BLaER1 treated with 17β-estradiol and CSF1 and Interleukin-3, amounts not matched to agents 10 nM and 100 nM (cell line): ENCODE measurements at regions not wholly inside any gene's neighbourhood (a gene's known extent, or its start where the extent isn't known, plus 50 kb on each side); places are given as distances from the start of the nearest gene placed in this dataset.
"Not testable (repeated sequence)": the region's sequence is repeated elsewhere in the genome, so short reads cannot be mapped to it uniquely, and the experiment has no call there.

Source experiments
- H3K27ac ChIP-seq, 11 experiments: shearing (Covaris generic); formaldehyde crosslinking; 2 replicates each; pipeline ENCODE4 v1.8.1; 2022
- H3K27me3 ChIP-seq, 11 experiments: shearing (Covaris generic); formaldehyde crosslinking; 2 replicates each; pipeline ENCODE4 v1.8.1; 2022
- H3K36me3 ChIP-seq, 11 experiments: shearing (Covaris generic); formaldehyde crosslinking; 2 replicates each; pipeline ENCODE4 v1.8.1; 2022
- H3K4me1 ChIP-seq, 10 experiments: shearing (Covaris generic); formaldehyde crosslinking; 2 replicates each; pipeline ENCODE4 v1.8.1; 2022
- H3K4me2 ChIP-seq, 11 experiments: shearing (Covaris generic); formaldehyde crosslinking; 2 replicates each; pipeline ENCODE4 v1.8.1; 2022
- H3K4me3 ChIP-seq, 10 experiments: shearing (Covaris generic); formaldehyde crosslinking; 2 replicates each; pipeline ENCODE4 v1.8.1; 2022
- H3K9ac ChIP-seq, 11 experiments: shearing (Covaris generic); formaldehyde crosslinking; 2 replicates each; pipeline ENCODE4 v1.8.1; 2022
- H3K9me3 ChIP-seq, 11 experiments: shearing (Covaris generic); formaldehyde crosslinking; replicated peaks in 1 of 11; 2 replicates each; pipeline ENCODE4 v1.8.1; 2022
- H4K20me1 ChIP-seq, 11 experiments: shearing (Covaris generic); formaldehyde crosslinking; 2 replicates each; pipeline ENCODE4 v1.8.1; 2022
- Cebpa-rat ChIP-seq, 11 experiments: shearing (Covaris generic); IDR thresholded peaks; 2 replicates each; pipeline ENCODE4 v1.8.1; 2022

DNA sequence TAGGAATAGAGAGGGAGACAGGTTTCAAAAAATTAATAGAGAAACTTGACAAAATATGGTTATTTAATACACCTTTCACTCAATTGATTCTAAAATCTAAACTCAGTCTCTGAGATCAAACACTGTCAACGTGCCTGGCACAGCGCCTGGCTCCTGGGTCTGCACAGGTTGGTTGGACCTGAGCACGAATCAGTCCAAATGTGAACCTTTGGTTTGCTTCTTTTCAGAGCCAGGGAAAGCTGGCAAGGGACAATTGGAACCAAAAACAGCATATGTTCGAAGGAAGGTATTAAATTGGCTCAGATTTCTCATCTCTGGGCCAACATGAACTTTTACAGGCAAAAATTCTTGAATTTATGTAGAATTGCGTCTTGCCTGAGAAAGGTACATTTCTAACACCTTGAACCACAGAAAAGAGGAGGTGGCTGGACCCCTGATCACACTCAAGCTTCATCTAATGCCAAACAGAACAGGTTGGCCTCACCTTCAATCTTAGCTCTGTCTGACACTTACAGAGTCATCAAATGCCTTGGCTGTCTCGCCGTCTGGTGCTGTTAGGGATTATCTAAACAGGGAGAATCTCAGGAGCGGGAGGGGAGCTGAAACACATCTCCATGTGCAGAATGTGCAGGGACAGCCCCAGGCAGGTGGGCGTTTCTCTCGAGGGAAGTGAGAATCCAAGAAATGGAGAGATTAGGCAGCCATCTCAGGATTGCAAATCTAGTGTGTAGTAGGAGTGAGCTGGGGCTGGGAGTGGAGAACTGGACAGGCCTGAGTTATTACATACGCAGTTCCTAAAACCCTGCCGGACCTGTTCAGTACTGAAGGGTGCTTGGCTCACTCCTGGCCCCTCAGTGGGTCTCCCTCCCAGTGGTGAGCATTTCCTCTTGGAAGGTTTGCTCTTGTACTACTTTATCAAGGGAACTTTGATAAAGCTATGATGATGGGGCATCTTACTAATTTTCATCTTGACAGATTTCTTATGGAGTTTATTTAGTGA is 442.2 kb upstream of the B3GAT1 start:
- Histone ChIP-seq H3K4me3 (no peak overlapping the region), H4K20me1 (no peaks in the 10 kb centered on the region; a peak in 1 of 22 replicates), H3K27me3 (no peaks in the 10 kb centered on the region), H3K4me1 (peaks cover 0 to 11% (median 0%) of the 10 kb centered on the region in 10 experiments; a peak in 7 of 20 replicates), H3K4me2 (no peak overlapping the region), H3K27ac (no peak overlapping the region), H3K9me3 (no peaks in the 10 kb centered on the region), H3K9ac (no peak overlapping the region), H3K36me3 (no peaks in the 10 kb centered on the region)
- no peak for TF ChIP-seq Cebpa-rat (IDR thresholded peaks at IDR 0.05)

DNA sequence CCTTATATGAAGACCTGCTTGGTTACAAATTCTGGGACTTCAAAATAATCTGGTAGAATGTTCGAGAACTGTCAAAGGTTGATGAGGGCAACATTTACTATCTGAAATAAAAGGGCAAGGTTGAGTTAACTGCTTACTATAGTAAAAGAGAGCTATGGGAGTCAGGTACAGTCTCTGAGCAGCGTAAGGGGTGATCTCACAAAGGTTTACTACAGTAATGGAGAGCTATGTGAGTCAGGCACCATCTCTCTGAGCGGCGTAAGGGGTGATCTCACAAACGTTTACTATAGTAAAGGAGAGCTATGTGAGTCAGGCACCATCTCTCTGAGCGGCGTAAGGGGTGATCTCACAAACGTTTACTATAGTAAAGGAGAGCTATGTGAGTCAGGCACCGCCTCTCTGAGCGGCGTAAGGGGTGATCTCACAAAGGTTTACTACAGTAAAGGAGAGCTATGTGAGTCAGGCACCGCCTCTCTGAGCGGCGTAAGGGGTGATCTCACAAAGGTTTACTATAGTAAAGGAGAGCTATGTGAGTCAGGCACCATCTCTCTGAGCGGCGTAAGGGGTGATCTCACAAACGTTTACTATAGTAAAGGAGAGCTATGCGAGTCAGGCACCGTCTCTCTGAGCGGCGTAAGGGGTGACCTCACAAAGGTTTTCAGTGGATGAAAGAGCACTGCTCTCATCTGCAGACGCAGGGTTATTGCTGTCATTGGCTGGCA is 439.6 kb upstream of the B3GAT1 start:
- not testable (repeated sequence) for H3K36me3 ChIP-seq, H3K4me3 ChIP-seq, H3K27ac ChIP-seq, H3K9me3 ChIP-seq, H3K27me3 ChIP-seq, H4K20me1 ChIP-seq, H3K4me2 ChIP-seq, H3K9ac ChIP-seq, H3K4me1 ChIP-seq

DNA sequence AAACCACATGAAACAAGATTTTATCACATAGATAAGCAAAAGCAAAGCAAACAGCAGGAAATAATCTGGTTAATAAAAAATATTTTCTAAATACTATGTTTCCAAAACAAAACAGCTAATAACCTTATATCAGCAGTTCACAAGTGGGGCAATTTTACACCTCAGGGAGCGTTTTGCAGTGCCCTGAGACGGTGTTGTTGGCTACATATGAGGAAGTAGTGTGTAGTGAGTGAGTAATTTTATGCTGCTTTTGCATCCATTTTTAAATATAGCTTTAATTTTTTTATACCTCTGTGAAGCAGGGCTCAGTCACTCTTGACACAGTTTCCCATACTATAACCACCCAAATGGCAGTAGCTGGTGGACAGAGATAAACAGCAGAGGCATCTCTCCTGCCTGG is 438.5 kb upstream of the B3GAT1 start:
- H3K9ac ChIP-seq, result no peak overlapping the region
- no peaks in the 10 kb centered on the region for H3K4me1 ChIP-seq
- no peak for TF ChIP-seq Cebpa-rat (IDR thresholded peaks at IDR 0.05)
- no peaks in the 10 kb centered on the region for H3K36me3 ChIP-seq
- no peaks in the 10 kb centered on the region for H4K20me1 ChIP-seq
- H3K27me3 ChIP-seq, result no peaks in the 10 kb centered on the region
- no peak overlapping the region for H3K4me3 ChIP-seq
- H3K27ac ChIP-seq, result no peak overlapping the region
- no peak overlapping the region for H3K4me2 ChIP-seq
- H3K9me3 ChIP-seq, result no peaks in the 10 kb centered on the region

DNA sequence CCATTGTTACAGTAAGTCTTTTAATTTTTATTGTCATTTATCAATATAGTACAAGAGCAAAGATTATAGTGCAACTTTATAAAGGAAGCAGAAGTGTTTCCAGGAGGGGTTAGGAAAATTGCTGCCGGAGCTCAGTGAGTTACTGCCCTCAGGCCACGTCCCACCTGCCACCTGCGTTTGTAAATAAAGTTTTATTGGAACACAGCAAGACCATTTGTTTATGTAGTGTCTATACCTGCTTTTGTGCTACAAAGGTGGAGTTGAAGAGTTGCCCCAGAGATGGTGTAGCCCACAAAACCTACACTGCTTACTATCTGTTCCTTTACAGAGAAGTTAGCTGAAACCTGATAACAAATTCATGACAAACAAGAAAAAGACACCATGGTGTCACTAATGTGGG is 437.8 kb upstream of the B3GAT1 start:
- Histone ChIP-seq H3K9ac (no peak overlapping the region), H3K4me1 (no peaks in the 10 kb centered on the region), H3K4me2 (no peak overlapping the region), H3K9me3 (no peaks in the 10 kb centered on the region), H3K27me3 (no peaks in the 10 kb centered on the region), H3K27ac (no peak overlapping the region), H3K4me3 (no peak overlapping the region), H4K20me1 (no peaks in the 10 kb centered on the region), H3K36me3 (no peaks in the 10 kb centered on the region)
- TF ChIP-seq Cebpa-rat (IDR thresholded peaks at IDR 0.05), result no peak

DNA sequence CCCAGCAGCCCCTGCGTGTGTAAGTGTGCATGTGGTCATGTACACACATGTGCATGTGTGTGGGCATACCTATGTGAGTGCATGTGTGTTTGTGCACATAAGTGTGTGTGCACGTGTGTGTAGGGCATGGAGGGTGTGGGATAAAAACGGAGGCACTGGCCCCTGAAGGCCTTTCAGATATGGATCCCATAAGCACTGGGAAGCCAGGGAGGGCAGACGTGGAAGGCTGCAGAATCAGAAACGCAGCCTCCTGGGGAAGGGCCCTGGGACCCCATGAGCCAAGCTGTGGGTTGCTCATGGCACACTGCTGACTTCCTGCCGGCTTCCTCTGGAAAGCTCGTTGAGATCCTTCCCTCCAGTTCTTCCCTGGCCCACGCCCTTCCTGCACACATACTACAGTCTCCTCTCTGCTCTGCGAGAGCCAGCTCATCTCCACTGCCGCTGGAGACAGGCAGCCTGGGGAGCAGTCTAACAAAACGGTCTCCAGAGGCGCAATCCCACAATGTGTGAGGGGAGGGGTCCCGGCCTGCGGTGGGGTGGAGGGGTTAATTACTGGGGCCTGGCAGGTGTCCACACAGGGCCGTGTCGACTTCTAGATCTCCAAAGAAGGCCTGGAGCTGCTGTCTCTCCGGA is 435.2 kb upstream of the B3GAT1 start:
- Histone ChIP-seq H3K4me3 (no peak overlapping the region), H3K4me2 (no peak overlapping the region), H3K9me3 (no peaks in the 10 kb centered on the region), H4K20me1 (0 out of 22 replicates have a peak, but pooled peaks cover 0 to 5% (median 0%) of the 10 kb centered on the region in 11 experiments), H3K27ac (no peak overlapping the region), H3K36me3 (no peaks in the 10 kb centered on the region), H3K27me3 (no peaks in the 10 kb centered on the region), H3K4me1 (peaks cover 9 to 23% (median 19%) of the 10 kb centered on the region in 10 experiments), H3K9ac (no peak overlapping the region)
- no peak for TF ChIP-seq Cebpa-rat (IDR thresholded peaks at IDR 0.05)

DNA sequence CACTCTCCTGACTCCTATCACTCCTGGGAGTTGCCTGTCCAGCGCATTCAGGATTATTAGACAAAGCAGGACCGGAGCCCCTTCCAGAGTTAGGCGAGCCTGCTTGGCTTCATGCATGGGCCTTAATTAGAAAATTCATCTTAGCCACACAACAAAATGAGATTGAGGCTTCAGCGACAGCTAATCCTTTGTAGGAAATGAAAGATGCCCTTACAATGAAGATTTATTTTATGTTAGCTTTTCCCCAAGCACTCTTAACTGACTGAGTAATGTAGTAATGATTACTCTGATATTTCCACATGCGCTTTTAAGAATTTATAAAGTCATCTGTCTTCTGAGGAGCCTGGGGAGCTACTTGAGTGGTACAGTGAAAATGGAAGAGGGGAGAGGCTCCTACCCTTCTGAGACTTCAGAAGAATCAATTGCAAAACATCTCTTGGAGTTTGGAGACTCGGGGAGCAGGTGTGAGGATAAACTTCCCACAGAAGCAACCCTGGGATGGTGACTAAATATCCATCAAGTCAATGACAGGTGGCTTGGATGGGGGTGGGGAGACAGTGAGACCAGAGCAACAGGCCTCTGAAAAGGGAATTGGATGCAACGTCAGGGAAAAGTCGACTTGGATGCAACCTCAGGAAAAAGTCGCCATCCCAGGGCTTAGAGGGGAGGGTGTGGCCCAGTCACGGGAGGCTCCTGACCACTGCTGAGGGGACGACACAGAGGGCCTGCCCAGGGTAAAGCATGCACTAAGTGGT is 434.5 kb upstream of the B3GAT1 start:
- no peak overlapping the region for H3K4me2 ChIP-seq
- no peaks in the 10 kb centered on the region for H3K36me3 ChIP-seq
- 0 out of 22 replicates have a peak, but pooled peaks cover 0 to 5% (median 0%) of the 10 kb centered on the region in 11 experiments for H4K20me1 ChIP-seq
- no peak for TF ChIP-seq Cebpa-rat (IDR thresholded peaks at IDR 0.05)
- no peak overlapping the region for H3K27ac ChIP-seq
- H3K9ac ChIP-seq, result no peak overlapping the region
- H3K4me3 ChIP-seq, result no peak overlapping the region
- no peaks in the 10 kb centered on the region for H3K27me3 ChIP-seq
- peaks cover 9 to 30% (median 26%) of the 10 kb centered on the region in 10 experiments for H3K4me1 ChIP-seq
- H3K9me3 ChIP-seq, result no peaks in the 10 kb centered on the region

DNA sequence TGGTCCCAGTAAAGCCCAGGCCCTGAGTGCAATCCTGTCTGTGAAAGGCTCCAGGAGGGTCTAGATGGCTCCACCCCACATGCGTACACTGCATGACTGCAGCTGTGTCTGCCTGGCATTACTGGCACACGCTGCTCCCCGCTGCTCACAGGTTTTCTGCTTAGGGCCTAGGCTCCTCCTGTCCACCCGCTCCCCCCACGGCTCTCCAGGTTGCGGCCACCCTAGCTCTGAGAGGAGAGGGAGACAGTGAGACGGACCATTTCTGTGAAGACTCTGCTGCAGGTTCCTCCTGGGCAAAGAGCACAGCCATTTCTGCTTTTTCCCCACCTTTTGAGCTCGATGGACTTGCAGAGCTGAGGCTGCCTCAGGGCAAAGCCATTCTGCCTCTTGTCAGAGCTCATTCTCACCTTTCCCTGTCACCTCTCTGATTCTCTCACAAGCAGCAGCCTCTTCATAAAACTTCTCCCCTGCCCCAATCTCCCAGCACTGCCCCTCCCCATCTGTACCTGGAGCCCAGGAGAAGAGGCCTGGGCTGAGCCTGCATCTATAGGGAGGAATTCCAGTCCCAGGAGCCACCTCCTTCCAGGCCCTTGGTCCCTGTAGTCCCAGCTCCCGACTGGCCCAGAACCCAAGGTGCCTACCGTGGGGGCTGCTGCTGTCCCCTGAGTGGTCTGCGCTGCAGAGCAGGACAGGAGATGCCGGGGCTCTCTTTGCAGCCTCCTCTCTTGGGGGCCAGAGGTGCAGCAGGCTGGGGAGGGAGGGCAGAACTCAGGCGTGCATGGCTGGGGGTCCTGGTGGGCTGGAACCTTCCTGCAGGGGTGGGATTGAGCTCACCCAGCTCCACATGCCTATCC is 433.7 kb upstream of the B3GAT1 start:
- Histone ChIP-seq H3K4me2 (no peak overlapping the region), H3K4me3 (no peak overlapping the region), H4K20me1 (0 out of 22 replicates have a peak, but pooled peaks cover 0 to 5% (median 0%) of the 10 kb centered on the region in 11 experiments), H3K27me3 (no peaks in the 10 kb centered on the region), H3K27ac (no peak overlapping the region), H3K9ac (no peak overlapping the region), H3K36me3 (no peaks in the 10 kb centered on the region), H3K9me3 (no peaks in the 10 kb centered on the region), H3K4me1 (peaks cover 9 to 38% (median 30%) of the 10 kb centered on the region in 10 experiments)
- no peak for TF ChIP-seq Cebpa-rat (IDR thresholded peaks at IDR 0.05)

DNA sequence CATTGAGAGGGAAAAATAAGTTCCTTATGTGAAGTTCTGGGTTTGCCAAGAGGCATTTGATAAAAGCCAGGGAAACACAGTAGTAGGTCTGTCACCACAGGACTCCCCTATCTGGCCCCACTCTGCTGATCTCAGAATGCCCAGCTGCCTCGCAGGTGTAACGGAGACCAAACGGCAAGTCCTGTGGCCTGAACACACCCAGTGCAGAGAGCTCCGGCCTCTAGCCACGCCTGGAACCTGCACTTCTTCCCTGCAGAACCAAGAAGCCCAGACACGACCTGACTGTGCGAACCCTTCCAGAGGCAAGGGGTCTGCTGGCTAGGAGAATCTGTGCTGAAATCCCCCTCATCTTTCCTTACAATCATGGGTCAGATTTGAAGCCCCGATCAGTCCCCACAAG is 432.8 kb upstream of the B3GAT1 start:
- Histone ChIP-seq H3K4me2 (no peak overlapping the region), H3K27me3 (no peaks in the 10 kb centered on the region), H3K4me3 (no peak overlapping the region), H3K36me3 (no peaks in the 10 kb centered on the region), H3K27ac (no peak overlapping the region), H3K9me3 (no peaks in the 10 kb centered on the region), H3K4me1 (peaks cover 9 to 38% (median 30%) of the 10 kb centered on the region in 10 experiments), H4K20me1 (0 out of 22 replicates have a peak, but pooled peaks cover 0 to 5% (median 0%) of the 10 kb centered on the region in 11 experiments), H3K9ac (no peak overlapping the region)
- TF ChIP-seq Cebpa-rat (IDR thresholded peaks at IDR 0.05), result no peak
